ENCODE measurements at regions not wholly inside any gene's neighbourhood (a gene's known extent, or its start where the extent isn't known, plus 50 kb on each side); places are given as distances from the start of the nearest gene placed in this dataset.
A peak's percentile ranks its signal among the peaks of the same experiment; 100 is the strongest.

DNA sequence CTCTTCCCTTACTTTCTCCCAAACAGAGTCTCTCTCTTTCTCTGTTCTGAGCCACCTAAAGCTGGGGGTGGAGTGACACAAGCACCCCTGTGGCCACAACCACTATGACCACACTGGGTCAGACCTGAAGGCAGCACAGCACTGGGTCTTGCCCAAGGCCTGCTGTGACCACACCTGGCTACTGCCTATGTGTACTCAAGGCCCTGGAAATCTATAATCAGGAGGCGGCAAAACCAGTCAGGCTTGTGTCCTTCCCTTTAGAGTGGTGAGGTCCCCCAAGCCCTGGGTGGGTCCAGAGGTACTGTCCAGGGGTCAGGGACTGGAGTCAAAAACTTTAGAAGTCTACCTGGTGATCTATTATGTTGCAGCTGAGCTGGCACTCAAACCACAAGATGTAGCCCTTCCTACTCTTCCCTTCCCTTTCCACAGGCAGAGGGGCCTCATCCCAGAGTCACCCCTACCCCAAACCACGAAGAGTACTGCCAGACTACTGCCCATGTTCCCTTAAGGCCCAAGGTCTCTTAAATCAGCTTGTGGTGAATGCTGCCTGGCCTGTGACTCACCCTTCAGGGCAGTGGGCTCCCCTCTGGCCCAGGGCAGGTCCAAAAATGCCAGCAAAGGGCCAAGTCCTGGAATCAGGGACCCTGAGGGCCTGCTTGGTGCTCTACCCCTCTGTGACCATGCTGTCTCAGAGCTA lies 179.8 kb upstream of the DYRK2 start:
- Histone ChIP-seq H3K79me1 (ENCODE audit: low read length) (no peaks in the 10 kb centered on the region), H2BK15ac (replicated peaks; ENCODE audit: low read depth) (no peak overlapping the region), H4K8ac (ENCODE audit: low read depth, low read length) (no peak overlapping the region), H3K18ac (ENCODE audit: low read length) (no peak overlapping the region), H3K27me3 (ENCODE audit: insufficient read depth, low read length, poor library complexity) (no peaks in the 10 kb centered on the region), H2BK5ac (ENCODE audit: low read length) (no peak overlapping the region), H3K4me3 (ENCODE audit: low read length) (no peak overlapping the region), H3K4ac (ENCODE audit: low read depth, low read length) (no peak overlapping the region), H3K4me2 (ENCODE audit: low read length) (no peak overlapping the region), H2BK120ac (ENCODE audit: low read depth, low read length) (no peak overlapping the region), H4K5ac (ENCODE audit: low read length) (no peak overlapping the region), H3K36me3 (ENCODE audit: control insufficient read depth, insufficient read depth, low read length) (no peaks in the 10 kb centered on the region), H3K23ac (ENCODE audit: low read length) (no peak overlapping the region), H2AK5ac (ENCODE audit: low read length) (no peak overlapping the region), H3K9ac (ENCODE audit: low read length) (no peak overlapping the region), H3K4me1 (ENCODE audit: control insufficient read depth, low read depth, low read length) (peaks cover 3% of the 10 kb centered on the region), H3K56ac (ENCODE audit: low read length) (no peak overlapping the region), H3K27ac (ENCODE audit: low read depth, low read length) (no peak overlapping the region), H3K79me2 (ENCODE audit: control insufficient read depth, insufficient read depth, low read length) (no peaks in the 10 kb centered on the region)
- WGBS (ENCODE audit: extremely low coverage, insufficient coverage, low lambda C conversion rate): no CpG with 5 or more reads among the region's 2 CpGs
- DNase-seq: no peak

- Histone ChIP-seq H2AK5ac (ENCODE audit: low read length) (no peak overlapping the region), H3K4ac (ENCODE audit: low read depth, low read length) (no peak overlapping the region), H3K79me1 (ENCODE audit: low read length) (no peaks in the 10 kb centered on the region), H3K23ac (ENCODE audit: low read length) (no peak overlapping the region), H2BK120ac (ENCODE audit: low read depth, low read length) (no peak overlapping the region), H2BK15ac (replicated peaks; ENCODE audit: low read depth) (no peak overlapping the region), H3K9ac (ENCODE audit: low read length) (peak overlapping the region; percentile 60), H3K79me2 (ENCODE audit: control insufficient read depth, insufficient read depth, low read length) (no peaks in the 10 kb centered on the region), H4K5ac (ENCODE audit: low read length) (no peak overlapping the region), H3K36me3 (ENCODE audit: control insufficient read depth, insufficient read depth, low read length) (no peaks in the 10 kb centered on the region), H3K4me3 (ENCODE audit: low read length) (no peak overlapping the region), H2BK5ac (ENCODE audit: low read length) (peak overlapping the region; percentile 24), H3K18ac (ENCODE audit: low read length) (no peak overlapping the region), H4K8ac (ENCODE audit: low read depth, low read length) (no peak overlapping the region), H3K27me3 (ENCODE audit: insufficient read depth, low read length, poor library complexity) (no peaks in the 10 kb centered on the region), H3K4me1 (ENCODE audit: control insufficient read depth, low read depth, low read length) (peaks cover 3% of the 10 kb centered on the region), H3K27ac (ENCODE audit: low read depth, low read length) (no peak overlapping the region), H3K4me2 (ENCODE audit: low read length) (no peak overlapping the region), H3K56ac (ENCODE audit: low read length) (peak overlapping the region; percentile 75)
- WGBS (ENCODE audit: extremely low coverage, insufficient coverage, low lambda C conversion rate): no CpG with 5 or more reads among the region's 2 CpGs
- peak; percentile 75 for DNase-seq
Observed at GRCh38 chr12:67469666-67470065, 178.9 kb upstream of the DYRK2 start.

- Histone ChIP-seq H3K4me2 (ENCODE audit: low read length) (no peak overlapping the region), H3K4me1 (ENCODE audit: control insufficient read depth, low read depth, low read length) (peaks cover 3% of the 10 kb centered on the region), H3K4ac (ENCODE audit: low read depth, low read length) (no peak overlapping the region), H3K79me1 (ENCODE audit: low read length) (no peaks in the 10 kb centered on the region), H3K27me3 (ENCODE audit: insufficient read depth, low read length, poor library complexity) (no peaks in the 10 kb centered on the region), H4K8ac (ENCODE audit: low read depth, low read length) (no peak overlapping the region), H3K36me3 (ENCODE audit: control insufficient read depth, insufficient read depth, low read length) (no peaks in the 10 kb centered on the region), H3K79me2 (ENCODE audit: control insufficient read depth, insufficient read depth, low read length) (no peaks in the 10 kb centered on the region), H3K9ac (ENCODE audit: low read length) (no peak overlapping the region), H2AK5ac (ENCODE audit: low read length) (no peak overlapping the region), H2BK120ac (ENCODE audit: low read depth, low read length) (no peak overlapping the region), H3K27ac (ENCODE audit: low read depth, low read length) (no peak overlapping the region), H3K56ac (ENCODE audit: low read length) (no peak overlapping the region), H4K5ac (ENCODE audit: low read length) (no peak overlapping the region), H2BK15ac (replicated peaks; ENCODE audit: low read depth) (no peak overlapping the region), H3K18ac (ENCODE audit: low read length) (no peak overlapping the region), H3K23ac (ENCODE audit: low read length) (no peak overlapping the region), H2BK5ac (ENCODE audit: low read length) (no peak overlapping the region), H3K4me3 (ENCODE audit: low read length) (no peak overlapping the region)
- WGBS (ENCODE audit: extremely low coverage, insufficient coverage, low lambda C conversion rate): no CpG with 5 or more reads among the region's 3 CpGs
- no peak for DNase-seq
Observed at GRCh38 chr12:67471810-67472209, 176.7 kb upstream of the DYRK2 start.

- no peaks in the 10 kb centered on the region for H3K79me1 ChIP-seq (ENCODE audit: low read length)
- H2AK5ac ChIP-seq (ENCODE audit: low read length): no peak overlapping the region
- no peak overlapping the region for H3K18ac ChIP-seq (ENCODE audit: low read length)
- no peaks in the 10 kb centered on the region for H3K36me3 ChIP-seq (ENCODE audit: control insufficient read depth, insufficient read depth, low read length)
- no peak overlapping the region for H3K56ac ChIP-seq (ENCODE audit: low read length)
- H3K79me2 ChIP-seq (ENCODE audit: control insufficient read depth, insufficient read depth, low read length): no peaks in the 10 kb centered on the region
- H3K4ac ChIP-seq (ENCODE audit: low read depth, low read length): no peak overlapping the region
- no peak overlapping the region for H3K9ac ChIP-seq (ENCODE audit: low read length)
- WGBS (ENCODE audit: extremely low coverage, insufficient coverage, low lambda C conversion rate): no CpG with 5 or more reads among the region's 1 CpG
- peaks cover 3% of the 10 kb centered on the region for H3K4me1 ChIP-seq (ENCODE audit: control insufficient read depth, low read depth, low read length)
- H3K27ac ChIP-seq (ENCODE audit: low read depth, low read length): no peak overlapping the region
- no peak overlapping the region for H3K23ac ChIP-seq (ENCODE audit: low read length)
- H2BK5ac ChIP-seq (ENCODE audit: low read length): no peak overlapping the region
- no peak overlapping the region for H2BK15ac ChIP-seq (replicated peaks; ENCODE audit: low read depth)
- no peaks in the 10 kb centered on the region for H3K27me3 ChIP-seq (ENCODE audit: insufficient read depth, low read length, poor library complexity)
- no peak overlapping the region for H3K4me2 ChIP-seq (ENCODE audit: low read length)
- no peak overlapping the region for H2BK120ac ChIP-seq (ENCODE audit: low read depth, low read length)
- DNase-seq: no peak
- H4K8ac ChIP-seq (ENCODE audit: low read depth, low read length): no peak overlapping the region
- no peak overlapping the region for H3K4me3 ChIP-seq (ENCODE audit: low read length)
- no peak overlapping the region for H4K5ac ChIP-seq (ENCODE audit: low read length)
Observed at GRCh38 chr12:67472539-67472938, 176.0 kb upstream of the DYRK2 start.

DNA sequence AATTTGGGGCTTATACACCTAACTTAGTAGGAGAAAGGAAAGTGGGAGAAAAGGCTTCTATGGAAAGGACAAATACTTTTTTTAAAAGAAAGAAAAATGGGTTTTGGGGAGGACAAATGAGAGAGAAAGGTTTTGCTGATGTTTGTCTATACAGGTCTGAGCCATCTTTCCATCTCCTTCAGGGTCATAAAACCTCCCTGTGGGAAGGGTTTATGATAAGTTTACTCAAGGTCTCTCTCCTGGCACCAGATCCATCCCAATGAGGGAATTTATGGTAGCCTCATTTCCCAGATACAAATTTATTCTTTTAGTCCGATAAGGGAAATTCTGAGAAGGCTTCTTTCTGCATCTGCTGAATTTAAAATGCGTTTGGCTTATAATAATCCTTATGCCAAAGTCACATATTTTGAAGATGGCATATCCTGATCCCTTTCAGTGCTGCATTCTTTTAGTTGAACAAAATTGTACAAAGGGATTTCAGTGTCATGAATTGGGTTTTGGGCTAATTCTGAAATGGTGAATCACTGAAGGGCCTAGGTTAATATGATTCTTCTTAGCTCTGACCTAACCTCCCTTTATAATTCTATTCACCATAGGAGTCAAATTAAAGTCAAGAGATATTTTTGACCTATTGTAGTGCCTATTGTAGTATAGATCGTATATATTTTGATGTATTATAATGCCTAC lies 173.5 kb upstream of the DYRK2 start:
- Histone ChIP-seq H3K9ac (ENCODE audit: low read length) (no peak overlapping the region), H3K4me1 (ENCODE audit: control insufficient read depth, low read depth, low read length) (no peaks in the 10 kb centered on the region), H3K4me2 (ENCODE audit: low read length) (no peak overlapping the region), H3K79me2 (ENCODE audit: control insufficient read depth, insufficient read depth, low read length) (no peaks in the 10 kb centered on the region), H4K8ac (ENCODE audit: low read depth, low read length) (no peak overlapping the region), H3K27me3 (ENCODE audit: insufficient read depth, low read length, poor library complexity) (no peaks in the 10 kb centered on the region), H3K4me3 (ENCODE audit: low read length) (no peak overlapping the region), H3K18ac (ENCODE audit: low read length) (no peak overlapping the region), H2BK5ac (ENCODE audit: low read length) (no peak overlapping the region), H3K79me1 (ENCODE audit: low read length) (no peaks in the 10 kb centered on the region), H4K5ac (ENCODE audit: low read length) (no peak overlapping the region), H2BK15ac (replicated peaks; ENCODE audit: low read depth) (no peak overlapping the region), H2BK120ac (ENCODE audit: low read depth, low read length) (no peak overlapping the region), H3K4ac (ENCODE audit: low read depth, low read length) (no peak overlapping the region), H3K56ac (ENCODE audit: low read length) (no peak overlapping the region), H3K27ac (ENCODE audit: low read depth, low read length) (no peak overlapping the region), H3K36me3 (ENCODE audit: control insufficient read depth, insufficient read depth, low read length) (no peaks in the 10 kb centered on the region), H2AK5ac (ENCODE audit: low read length) (no peak overlapping the region), H3K23ac (ENCODE audit: low read length) (no peak overlapping the region)
- WGBS (ENCODE audit: extremely low coverage, insufficient coverage, low lambda C conversion rate): no CpG with 5 or more reads among the region's 3 CpGs
- no peak for DNase-seq

Data from mesendoderm (in vitro differentiated cells).